ENCODE measurements at regions not wholly inside any gene's neighbourhood (a gene's known extent, or its start where the extent isn't known, plus 50 kb on each side); places are given as distances from the start of the nearest gene placed in this dataset.

GRCh38 chr10:77710759-77711682, 73.4 kb upstream of the KCNMA1 start (continued):
- no peak for TF ChIP-seq ATF3 (CRISPR knock-in tag; conservative IDR thresholded peaks at IDR 0.05)
- peak; percentile 96 for TF ChIP-seq CTCF (IDR thresholded peaks at IDR 0.05)
- no peak for TF ChIP-seq ZNF281 (CRISPR knock-in tag; IDR thresholded peaks at IDR 0.05)
- TF ChIP-seq JUN (CRISPR knock-in tag; IDR thresholded peaks at IDR 0.05), result no peak
- no peak for TF ChIP-seq JAZF1 (CRISPR knock-in tag; IDR thresholded peaks at IDR 0.05)
- no peak for TF ChIP-seq GTF2I (CRISPR knock-in tag; conservative IDR thresholded peaks at IDR 0.05)
- no peak for TF ChIP-seq PREB (CRISPR knock-in tag; IDR thresholded peaks at IDR 0.05; ENCODE audit: borderline replicate concordance)
- no peak for TF ChIP-seq E2F4 (CRISPR knock-in tag; IDR thresholded peaks at IDR 0.05; ENCODE audit: borderline replicate concordance, low read depth)
- no peak for TF ChIP-seq ESRRA (CRISPR knock-in tag; IDR thresholded peaks at IDR 0.05; ENCODE audit: borderline replicate concordance)
- peak; percentile 84 for TF ChIP-seq ZNF416 (CRISPR knock-in tag; IDR thresholded peaks at IDR 0.05)
- TF ChIP-seq ZSCAN18 (CRISPR knock-in tag; IDR thresholded peaks at IDR 0.05), result no peak
- no peak for TF ChIP-seq ATF6 (CRISPR knock-in tag; IDR thresholded peaks at IDR 0.05)
- no peak for TF ChIP-seq ZNF263 (CRISPR knock-in tag; IDR thresholded peaks at IDR 0.05; ENCODE audit: low read depth)
- TF ChIP-seq CREB1 (CRISPR knock-in tag; IDR thresholded peaks at IDR 0.05), result no peak
- no peak for TF ChIP-seq ATF2 (CRISPR knock-in tag; IDR thresholded peaks at IDR 0.05; ENCODE audit: borderline replicate concordance, low read depth)
- no peak for TF ChIP-seq CREM (CRISPR knock-in tag; IDR thresholded peaks at IDR 0.05)
- no peak for TF ChIP-seq ZNF121 (CRISPR knock-in tag; IDR thresholded peaks at IDR 0.05)
- no peak for TF ChIP-seq NR2C2 (CRISPR knock-in tag; IDR thresholded peaks at IDR 0.05)
- TF ChIP-seq ZNF425 (CRISPR knock-in tag; conservative IDR thresholded peaks at IDR 0.05), result no peak
- TF ChIP-seq SOX15 (CRISPR knock-in tag; IDR thresholded peaks at IDR 0.05), result no peak
- no peak for TF ChIP-seq ZNF396 (CRISPR knock-in tag; IDR thresholded peaks at IDR 0.05; ENCODE audit: borderline replicate concordance)
- no peak for TF ChIP-seq USF1 (CRISPR knock-in tag; IDR thresholded peaks at IDR 0.05)
- TF ChIP-seq ETV6 (CRISPR knock-in tag; IDR thresholded peaks at IDR 0.05), result peak; percentile 42; the same call in 1 of the 2 replicates

Data from WTC11 (cell line).